PC-3 (cell line): ENCODE measurements at regions not wholly inside any gene's neighbourhood (a gene's known extent, or its start where the extent isn't known, plus 50 kb on each side); places are given as distances from the start of the nearest gene placed in this dataset.

Experiments used
- ATAC-seq: fragments of 200-7000 bp; cut with Tn5 transposase; 2 replicates; pipeline ENCODE4 v1.9.1; 2020; ENCODE audit warnings: mild to moderate bottlenecking, moderate library complexity
- BruUV-seq: library from RNA; stranded (reverse); fragments of 400-500 nt; replicated peaks from 2 replicates; lab custom pipeline; 2021; lab: Mats Ljungman, UMichigan
- CTCF ChIA-PET: fragments of 300-600 bp; sonication (Branson Sonifier 250); formaldehyde crosslinking; loops from one replicate; lab custom pipeline; 2022; ENCODE audit warnings: antibody characterized with exemption; lab: Charles Lee
- POLR2A ChIA-PET: fragments of 300-600 bp; sonication (Branson Sonifier 250); formaldehyde crosslinking; loops from one replicate; lab custom pipeline; 2022; ENCODE audit warnings: antibody characterized with exemption; ENCODE audit not compliant: unreplicated experiment; lab: Charles Lee
- DNase-seq: peaks from one replicate; pipeline ENCODE4 v3.0.0-alpha.2; 2015
- H2AFZ ChIP-seq: fragments of 300-600 bp; sonication (generic); 2 replicates; pipeline ENCODE4 v1.6.0; 2016; ENCODE audit warnings: antibody characterized with exemption, low read length
- H3F3A ChIP-seq: fragments of 300-600 bp; sonication (generic); one replicate; pipeline ENCODE4 v1.6.0; 2017; ENCODE audit warnings: antibody characterized with exemption, low read length, control low read depth, mild to moderate bottlenecking; ENCODE audit not compliant: unreplicated experiment
- H3K27ac ChIP-seq: fragments of 300-600 bp; sonication (generic); 2 replicates; pipeline ENCODE4 v1.5.1; 2016; ENCODE audit warnings: mild to moderate bottlenecking, low read length
- H3K27me3 ChIP-seq: fragments of 300-600 bp; sonication (generic); 2 replicates; pipeline ENCODE4 v1.6.1; 2016; ENCODE audit warnings: low read length, mixed read lengths
- H3K36me3 ChIP-seq: fragments of 300-600 bp; sonication (generic); 2 replicates; pipeline ENCODE4 v1.6.1; 2016; ENCODE audit warnings: low read depth, mixed run types, low read length, mixed read lengths
- H3K4me1 ChIP-seq: fragments of 300-600 bp; sonication (generic); 2 replicates; pipeline ENCODE4 v1.5.1; 2016; ENCODE audit warnings: low read length; ENCODE audit not compliant: insufficient read depth
- H3K4me2 ChIP-seq: fragments of 300-600 bp; sonication (generic); 2 replicates; pipeline ENCODE4 v1.6.0; 2016; ENCODE audit warnings: low read length
- H3K4me3 ChIP-seq: fragments of 300-600 bp; sonication (generic); 2 replicates; pipeline ENCODE4 v1.5.1; 2016; ENCODE audit warnings: mild to moderate bottlenecking, low read length, mixed read lengths
- H3K79me2 ChIP-seq: fragments of 300-600 bp; sonication (generic); 2 replicates; pipeline ENCODE4 v1.6.1; 2017; ENCODE audit warnings: low read length, mixed read lengths
- H3K9ac ChIP-seq: fragments of 300-600 bp; sonication (generic); 2 replicates; pipeline ENCODE4 v1.6.0; 2016; ENCODE audit warnings: mild to moderate bottlenecking, low read length
- H3K9me2 ChIP-seq: fragments of 300-600 bp; sonication (generic); replicated peaks from 2 replicates; pipeline ENCODE4 v1.6.1; 2016; ENCODE audit warnings: mixed run types, low read length, mixed read lengths
- H3K9me3 ChIP-seq: fragments of 300-600 bp; sonication (generic); 2 replicates; pipeline ENCODE4 v1.6.1; 2016; ENCODE audit warnings: low read length, mixed read lengths
- H4K20me1 ChIP-seq: fragments of 300-600 bp; sonication (generic); 2 replicates; pipeline ENCODE4 v1.6.1; 2016; ENCODE audit warnings: low read length, mixed read lengths
- CTCF ChIP-seq: fragments of 300-600 bp; sonication (generic); conservative IDR thresholded peaks from 2 replicates; pipeline ENCODE4 v1.5.1; 2017; ENCODE audit warnings: antibody characterized with exemption, low read depth, mild to moderate bottlenecking, low read length
- EZH2 ChIP-seq: fragments of 300-600 bp; sonication (generic); IDR thresholded peaks from one replicate; pipeline ENCODE4 v1.6.1; 2017; ENCODE audit warnings: antibody characterized with exemption, mild to moderate bottlenecking, low read length; ENCODE audit not compliant: unreplicated experiment
- EZH2phosphoT487 ChIP-seq: fragments of 300-600 bp; sonication (generic); IDR thresholded peaks from 2 replicates; pipeline ENCODE4 v1.6.1; 2018; ENCODE audit warnings: mild to moderate bottlenecking, antibody characterized with exemption, low read length, borderline replicate concordance
- intact Hi-C: fragments of 100-400 bp; cut with micrococcal nuclease; formaldehyde crosslinking; loops from 2 replicates; pipeline ENCODE4 v1.9.0; 2023

- intact Hi-C loops: no loop called here
- Histone ChIP-seq H2AFZ (no peak overlapping the region), H3K4me1 (no peaks in the 10 kb centered on the region), H4K20me1 (no peaks in the 10 kb centered on the region), H3K4me2 (no peak overlapping the region), H3K36me3 (no peaks in the 10 kb centered on the region), H3F3A (no peaks in the 10 kb centered on the region), H3K4me3 (no peak overlapping the region), H3K9ac (no peak overlapping the region), H3K27ac (no peak overlapping the region), H3K79me2 (no peaks in the 10 kb centered on the region), H3K9me2 (no peaks in the 10 kb centered on the region), H3K9me3 (no peaks in the 10 kb centered on the region), H3K27me3 (peaks cover 19% of the 10 kb centered on the region)
- BruUV-seq: no TSS peak
- DNase-seq (no peak), ATAC-seq (no peak)
- ChIA-PET POLR2A (no interaction called here), CTCF (no interaction called here)
- no peak for TF ChIP-seq CTCF
- TF ChIP-seq EZH2phosphoT487: no peak
- TF ChIP-seq EZH2: no peak
Measured at GRCh38 chr10:43958071-43958432, 309.4 kb upstream of the ZNF32 start.

- ATAC-seq (no peak), DNase-seq (no peak)
- no peak overlapping the region for H3K9ac ChIP-seq
- BruUV-seq: no TSS peak
- no peaks in the 10 kb centered on the region for H3K4me1 ChIP-seq
- no peaks in the 10 kb centered on the region for H4K20me1 ChIP-seq
- intact Hi-C loops: no loop called here
- no peak overlapping the region for H3K4me3 ChIP-seq
- no peaks in the 10 kb centered on the region for H3K36me3 ChIP-seq
- TF ChIP-seq EZH2phosphoT487 (no peak), CTCF (no peak), EZH2 (no peak)
- no peak overlapping the region for H3K27ac ChIP-seq
- H3K4me2 ChIP-seq: no peak overlapping the region
- H3K9me2 ChIP-seq: no peaks in the 10 kb centered on the region
- H2AFZ ChIP-seq: no peak overlapping the region
- ChIA-PET POLR2A (no interaction called here), CTCF (no interaction called here)
- no peaks in the 10 kb centered on the region for H3K9me3 ChIP-seq
- no peaks in the 10 kb centered on the region for H3K79me2 ChIP-seq
- peaks cover 19% of the 10 kb centered on the region for H3K27me3 ChIP-seq
- no peaks in the 10 kb centered on the region for H3F3A ChIP-seq
Measured at GRCh38 chr10:43957267-43958070, 308.8 kb upstream of the ZNF32 start.

- Histone ChIP-seq H4K20me1 (no peaks in the 10 kb centered on the region), H3K4me1 (no peaks in the 10 kb centered on the region), H2AFZ (no peak overlapping the region), H3F3A (no peaks in the 10 kb centered on the region), H3K27me3 (peaks cover 10% of the 10 kb centered on the region), H3K9me3 (no peaks in the 10 kb centered on the region), H3K36me3 (no peaks in the 10 kb centered on the region), H3K27ac (no peak overlapping the region), H3K79me2 (no peaks in the 10 kb centered on the region), H3K4me2 (no peak overlapping the region), H3K4me3 (no peak overlapping the region), H3K9ac (no peak overlapping the region), H3K9me2 (no peaks in the 10 kb centered on the region)
- ChIA-PET CTCF (no interaction called here), POLR2A (no interaction called here)
- TF ChIP-seq EZH2: no peak
- no peak for TF ChIP-seq CTCF
- TF ChIP-seq EZH2phosphoT487: no peak
- intact Hi-C loops: no loop called here
- ATAC-seq (no peak), DNase-seq (no peak)
- no TSS peak for BruUV-seq
Measured at GRCh38 chr10:43955978-43956377, 307.3 kb upstream of the ZNF32 start.
